ENCODE measurements at regions not wholly inside any gene's neighbourhood (a gene's known extent, or its start where the extent isn't known, plus 50 kb on each side); places are given as distances from the start of the nearest gene placed in this dataset.

- ATAC-seq (ENCODE audit: poor library complexity) (no peak), DNase-seq (no peak)
- no peak for TF ChIP-seq CTCF (IDR thresholded peaks at IDR 0.05)
- H3K27ac ChIP-seq (ENCODE audit: low read depth in 1 of 2, low read length in 2 of 2), result no peak overlapping the region
- Mint-ChIP-seq H3K4me1 (ENCODE audit: low read depth) (no peaks in the 10 kb centered on the region), H3K27ac (no peak overlapping the region), H3K36me3 (ENCODE audit: low read depth) (no peaks in the 10 kb centered on the region), H3K4me3 (no peak overlapping the region), H3K27me3 (no peaks in the 10 kb centered on the region), H3K9me3 (no peaks in the 10 kb centered on the region)
- H3K27me3 ChIP-seq (ENCODE audit: control insufficient read depth in 1 of 2, insufficient read depth in 2 of 2, low read length in 2 of 2), result no peaks in the 10 kb centered on the region
- ChIA-PET CTCF (no interaction called here), POLR2A (no interaction called here)
- no peaks in the 10 kb centered on the region for H3K36me3 ChIP-seq (ENCODE audit: insufficient read depth, low read length)
- H3K4me1 ChIP-seq (ENCODE audit: insufficient read depth, low read length), result no peaks in the 10 kb centered on the region
- H3K9me3 ChIP-seq (ENCODE audit: control insufficient read depth in 1 of 2, insufficient read depth in 1 of 2, low read length in 2 of 2), result peaks cover 0 to 7% of the 10 kb centered on the region in 2 experiments
- intact Hi-C loops (cut with DNase I, micrococcal nuclease), result no loop called here
- no peak overlapping the region for H3K4me3 ChIP-seq (ENCODE audit: low read length)
Observed at GRCh38 chrX:80206647-80207046, 192.1 kb downstream of the TBX22 start.

GRCh38 chrX:80207327-80207726 is 192.8 kb downstream of the TBX22 start:
- DNase-seq (no peak), ATAC-seq (ENCODE audit: poor library complexity) (no peak)
- no peak overlapping the region for H3K4me3 ChIP-seq (ENCODE audit: low read length)
- no peaks in the 10 kb centered on the region for H3K4me1 ChIP-seq (ENCODE audit: insufficient read depth, low read length)
- intact Hi-C loops (cut with DNase I, micrococcal nuclease), result no loop called here
- ChIA-PET POLR2A (no interaction called here), CTCF (no interaction called here)
- H3K27ac Mint-ChIP-seq, result no peak overlapping the region
- H3K27me3 ChIP-seq (ENCODE audit: control insufficient read depth in 1 of 2, insufficient read depth in 2 of 2, low read length in 2 of 2), result no peaks in the 10 kb centered on the region
- no peaks in the 10 kb centered on the region for H3K4me1 Mint-ChIP-seq (ENCODE audit: low read depth)
- TF ChIP-seq CTCF (IDR thresholded peaks at IDR 0.05), result no peak
- no peaks in the 10 kb centered on the region for H3K27me3 Mint-ChIP-seq
- no peaks in the 10 kb centered on the region for H3K9me3 Mint-ChIP-seq
- H3K36me3 Mint-ChIP-seq (ENCODE audit: low read depth), result no peaks in the 10 kb centered on the region
- no peak overlapping the region for H3K27ac ChIP-seq (ENCODE audit: low read depth in 1 of 2, low read length in 2 of 2)
- H3K36me3 ChIP-seq (ENCODE audit: insufficient read depth, low read length), result no peaks in the 10 kb centered on the region
- H3K4me3 Mint-ChIP-seq, result no peak overlapping the region
- H3K9me3 ChIP-seq (ENCODE audit: control insufficient read depth in 1 of 2, insufficient read depth in 1 of 2, low read length in 2 of 2), result peaks cover 0 to 7% of the 10 kb centered on the region in 2 experiments

- Histone ChIP-seq H3K4me3 (ENCODE audit: low read length) (no peak overlapping the region), H3K27ac (ENCODE audit: low read depth in 1 of 2, low read length in 2 of 2) (no peak overlapping the region), H3K9me3 (ENCODE audit: control insufficient read depth in 1 of 2, insufficient read depth in 1 of 2, low read length in 2 of 2) (peaks cover 3 to 10% of the 10 kb centered on the region in 2 experiments), H3K27me3 (ENCODE audit: control insufficient read depth in 1 of 2, insufficient read depth in 2 of 2, low read length in 2 of 2) (no peaks in the 10 kb centered on the region), H3K4me1 (ENCODE audit: insufficient read depth, low read length) (no peaks in the 10 kb centered on the region), H3K36me3 (ENCODE audit: insufficient read depth, low read length) (no peaks in the 10 kb centered on the region)
- Mint-ChIP-seq H3K4me3 (no peak overlapping the region), H3K36me3 (ENCODE audit: low read depth) (no peaks in the 10 kb centered on the region), H3K9me3 (peaks cover 4% of the 10 kb centered on the region), H3K27ac (no peak overlapping the region), H3K27me3 (no peaks in the 10 kb centered on the region), H3K4me1 (ENCODE audit: low read depth) (no peaks in the 10 kb centered on the region)
- TF ChIP-seq CTCF (IDR thresholded peaks at IDR 0.05), result no peak
- DNase-seq (peak in 1 of 14 experiments; percentile 5), ATAC-seq (ENCODE audit: poor library complexity) (no peak)
- intact Hi-C loops (cut with DNase I, micrococcal nuclease), result no loop called here
- CTCF ChIA-PET, result no interaction called here
- POLR2A ChIA-PET, result no interaction called here
Observed at GRCh38 chrX:80216086-80216485, 201.5 kb downstream of the TBX22 start.
